Neural progenitor cell (in vitro differentiated cells): ENCODE measurements at regions not wholly inside any gene's neighbourhood (a gene's known extent, or its start where the extent isn't known, plus 50 kb on each side); places are given as distances from the start of the nearest gene placed in this dataset.

Experiments
- CTCF ChIP-seq: fragments of 200-600 bp; sonication (generic); IDR thresholded peaks from 2 replicates; pipeline ENCODE4 v1.5.1; 2017; ENCODE audit warnings: antibody characterized with exemption, mild to moderate bottlenecking
- EZH2 ChIP-seq: fragments of 200-600 bp; sonication (generic); IDR thresholded peaks from 2 replicates; pipeline ENCODE4 v1.6.1; 2017; ENCODE audit warnings: antibody characterized with exemption, mild to moderate bottlenecking, moderate library complexity
- EZH2phosphoT487 ChIP-seq: fragments of 200-600 bp; sonication (generic); IDR thresholded peaks from 2 replicates; pipeline ENCODE4 v1.6.1; 2017; ENCODE audit warnings: antibody characterized with exemption

GRCh38 chr3:5567113-5567512, 379.6 kb downstream of the EDEM1 start:
- TF ChIP-seq CTCF (no peak), EZH2 (no peak), EZH2phosphoT487 (no peak)
